Mucosa of rectum (tissue), 2 donors: ENCODE measurements at regions not wholly inside any gene's neighbourhood (a gene's known extent, or its start where the extent isn't known, plus 50 kb on each side); places are given as distances from the start of the nearest gene placed in this dataset.

Experiments used
- H3K27ac ChIP-seq, 2 donors: one replicate each; pipeline ENCODE4 v1.7.0; 2013; ENCODE audit warnings: inconsistent platforms in 2 of 2, low read depth in 2 of 2, low read length in 2 of 2
- H3K27me3 ChIP-seq, 2 donors: one replicate each; pipeline ENCODE4 v1.7.0; 2013; ENCODE audit warnings: low read length in 2 of 2; ENCODE audit not compliant: control insufficient read depth in 2 of 2, insufficient read depth in 2 of 2
- H3K36me3 ChIP-seq, 2 donors: one replicate each; pipeline ENCODE4 v1.7.0; 2013; ENCODE audit warnings: low read length in 2 of 2; ENCODE audit not compliant: control insufficient read depth in 2 of 2, insufficient read depth in 2 of 2
- H3K4me1 ChIP-seq, 2 donors: one replicate each; pipeline ENCODE4 v1.7.0; 2013; ENCODE audit warnings: low read length in 2 of 2, mild to moderate bottlenecking in 1 of 2; ENCODE audit not compliant: control insufficient read depth in 2 of 2, insufficient read depth in 2 of 2
- H3K4me3 ChIP-seq, 2 donors: one replicate each; pipeline ENCODE4 v1.7.0; 2013; ENCODE audit warnings: low read length in 2 of 2
- H3K9ac ChIP-seq, 2 donors: one replicate each; pipeline ENCODE4 v1.7.0; 2013; ENCODE audit warnings: low read length in 2 of 2, low read depth in 1 of 2, mild to moderate bottlenecking in 1 of 2
- H3K9me3 ChIP-seq, 2 donors: one replicate each; pipeline ENCODE4 v1.7.0; 2013; ENCODE audit warnings: low read length in 2 of 2; ENCODE audit not compliant: control insufficient read depth in 2 of 2
- donor health status: healthy.
- donor health status: Normal muscosa, but diverticular disease.

DNA sequence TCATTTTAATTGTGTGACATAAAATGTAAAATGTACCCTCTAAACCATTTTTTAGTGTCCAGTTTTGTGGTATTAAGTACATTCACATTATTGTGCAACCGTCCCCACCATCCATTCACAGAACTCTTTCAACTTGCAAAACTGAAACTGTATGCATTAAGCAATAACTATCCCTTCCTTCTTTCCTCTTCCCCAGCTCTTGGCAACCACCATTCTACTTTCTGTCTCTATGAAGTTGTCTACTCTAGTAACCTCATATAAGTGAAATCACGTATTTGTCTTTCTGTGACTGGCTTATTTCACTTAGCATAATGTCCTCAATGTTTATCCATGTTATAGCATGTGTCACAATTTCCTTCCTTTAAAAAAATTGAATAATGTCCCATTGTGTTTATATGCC is 142.4 kb downstream of the C9orf152 start:
- Histone ChIP-seq H3K4me3 (no peak overlapping the region), H3K4me1 (peaks cover 0 to 4% of the 10 kb centered on the region in 2 donors), H3K27me3 (no peaks in the 10 kb centered on the region), H3K27ac (no peak overlapping the region), H3K36me3 (no peaks in the 10 kb centered on the region), H3K9me3 (no peaks in the 10 kb centered on the region), H3K9ac (no peak overlapping the region)

DNA sequence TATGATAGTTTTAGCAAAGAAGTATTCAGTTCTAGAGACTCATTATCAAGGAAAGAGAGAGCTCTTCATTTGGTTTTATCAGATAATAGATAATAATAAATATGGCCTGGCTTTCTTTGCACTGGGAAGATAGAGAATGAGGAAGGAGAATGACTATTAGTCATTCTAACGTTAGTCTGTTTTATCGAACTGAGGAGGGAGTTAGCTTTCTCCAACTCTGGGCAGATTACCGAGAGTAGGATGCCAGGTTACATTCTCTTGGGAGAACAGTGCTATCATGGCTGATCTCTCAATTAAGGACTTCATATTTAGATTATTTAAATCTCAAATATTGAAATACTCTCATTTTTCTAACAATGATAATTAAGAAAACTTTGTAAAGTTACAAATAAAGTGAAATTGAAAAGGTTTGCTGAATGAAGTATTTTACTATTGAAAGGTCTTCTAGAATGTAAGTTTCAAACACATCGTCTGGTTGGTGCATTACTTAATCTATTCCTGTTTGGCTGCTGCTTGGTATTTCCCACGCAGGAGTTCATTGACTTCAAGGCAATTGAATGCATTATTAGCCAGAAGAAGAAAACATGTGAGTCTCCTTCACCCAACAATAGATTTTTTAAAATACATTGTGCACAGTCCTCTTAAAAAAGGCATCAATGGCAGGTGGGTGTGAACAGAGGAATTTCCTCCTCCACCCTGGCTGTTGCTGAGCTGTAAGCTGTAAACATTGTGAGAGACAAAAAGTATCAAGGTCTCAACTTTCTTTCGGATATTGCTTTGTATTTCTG is 140.8 kb downstream of the C9orf152 start:
- no peak overlapping the region for H3K4me3 ChIP-seq
- no peaks in the 10 kb centered on the region for H3K36me3 ChIP-seq
- no peak overlapping the region for H3K9ac ChIP-seq
- H3K4me1 ChIP-seq: peaks cover 0 to 4% of the 10 kb centered on the region in 2 donors
- no peaks in the 10 kb centered on the region for H3K9me3 ChIP-seq
- H3K27me3 ChIP-seq: no peaks in the 10 kb centered on the region
- no peak overlapping the region for H3K27ac ChIP-seq

DNA sequence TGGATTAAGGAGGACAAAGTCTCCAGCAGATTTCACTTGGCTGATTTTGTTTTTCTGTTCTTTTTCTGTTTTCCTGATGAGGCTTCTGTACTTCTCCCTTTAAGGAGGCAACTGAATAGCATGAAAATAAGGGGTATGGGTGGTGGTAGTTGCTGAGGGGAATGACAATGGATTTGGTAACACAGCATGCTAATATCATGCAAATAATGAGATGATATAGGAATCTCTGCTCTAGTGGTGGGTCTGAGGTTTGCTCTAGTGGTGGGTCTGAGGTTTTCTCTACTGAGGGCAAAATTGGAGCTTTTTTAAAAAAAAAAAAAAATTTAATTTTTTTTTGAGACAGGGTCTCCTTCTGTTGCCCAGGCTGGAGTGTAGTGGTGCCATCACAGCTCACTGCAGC is 139.7 kb downstream of the C9orf152 start:
- Histone ChIP-seq H3K9ac (no peak overlapping the region), H3K4me1 (peaks cover 0 to 4% of the 10 kb centered on the region in 2 donors), H3K9me3 (no peaks in the 10 kb centered on the region), H3K27me3 (no peaks in the 10 kb centered on the region), H3K27ac (no peak overlapping the region), H3K36me3 (no peaks in the 10 kb centered on the region), H3K4me3 (no peak overlapping the region)

DNA sequence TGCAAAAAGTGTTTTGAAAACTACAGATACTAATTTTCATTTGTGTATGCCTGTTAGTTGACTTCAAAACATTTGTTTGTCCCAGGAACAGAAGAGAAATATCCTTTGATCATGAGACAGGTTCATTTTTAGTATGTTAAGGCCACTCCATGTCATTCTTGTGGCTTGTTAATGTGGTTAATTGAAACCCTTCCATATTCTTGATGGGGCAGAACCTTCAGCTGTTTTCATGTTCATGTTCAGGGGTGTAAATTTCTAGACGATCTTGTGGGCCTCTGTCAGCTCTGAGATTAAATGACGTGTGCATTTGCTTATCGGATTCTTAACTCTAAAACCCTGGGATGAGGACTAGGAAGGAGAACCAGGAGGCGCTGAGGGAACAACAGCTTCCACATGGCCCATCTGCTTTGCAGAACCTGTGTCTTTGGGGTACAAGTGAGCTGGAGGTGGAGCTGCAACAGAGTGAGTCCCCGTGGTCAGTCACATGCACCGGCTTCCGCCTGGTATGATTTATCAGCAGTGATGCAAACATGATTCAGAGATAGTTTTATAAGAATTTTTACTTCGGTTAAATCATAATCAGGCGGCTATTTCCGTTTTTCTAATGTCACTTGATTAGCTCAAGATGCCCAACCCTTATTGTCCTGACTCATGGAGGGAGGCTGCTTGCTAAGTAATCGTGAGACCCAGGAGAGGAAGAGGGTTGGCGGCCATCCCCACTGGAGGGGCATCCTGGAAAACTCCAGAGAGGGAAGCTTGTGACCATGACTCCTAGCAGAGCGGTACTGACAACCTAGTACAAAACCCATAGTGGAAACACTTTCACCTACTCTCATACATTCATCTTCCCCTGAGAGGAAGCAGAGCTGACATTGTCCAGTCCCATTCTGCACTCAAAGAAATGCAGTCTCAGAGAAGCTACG is 138.4 kb downstream of the C9orf152 start:
- no peak overlapping the region for H3K27ac ChIP-seq
- no peak overlapping the region for H3K4me3 ChIP-seq
- H3K27me3 ChIP-seq: no peaks in the 10 kb centered on the region
- H3K36me3 ChIP-seq: no peaks in the 10 kb centered on the region
- H3K4me1 ChIP-seq: peaks cover 0 to 4% of the 10 kb centered on the region in 2 donors
- H3K9me3 ChIP-seq: no peaks in the 10 kb centered on the region
- no peak overlapping the region for H3K9ac ChIP-seq

DNA sequence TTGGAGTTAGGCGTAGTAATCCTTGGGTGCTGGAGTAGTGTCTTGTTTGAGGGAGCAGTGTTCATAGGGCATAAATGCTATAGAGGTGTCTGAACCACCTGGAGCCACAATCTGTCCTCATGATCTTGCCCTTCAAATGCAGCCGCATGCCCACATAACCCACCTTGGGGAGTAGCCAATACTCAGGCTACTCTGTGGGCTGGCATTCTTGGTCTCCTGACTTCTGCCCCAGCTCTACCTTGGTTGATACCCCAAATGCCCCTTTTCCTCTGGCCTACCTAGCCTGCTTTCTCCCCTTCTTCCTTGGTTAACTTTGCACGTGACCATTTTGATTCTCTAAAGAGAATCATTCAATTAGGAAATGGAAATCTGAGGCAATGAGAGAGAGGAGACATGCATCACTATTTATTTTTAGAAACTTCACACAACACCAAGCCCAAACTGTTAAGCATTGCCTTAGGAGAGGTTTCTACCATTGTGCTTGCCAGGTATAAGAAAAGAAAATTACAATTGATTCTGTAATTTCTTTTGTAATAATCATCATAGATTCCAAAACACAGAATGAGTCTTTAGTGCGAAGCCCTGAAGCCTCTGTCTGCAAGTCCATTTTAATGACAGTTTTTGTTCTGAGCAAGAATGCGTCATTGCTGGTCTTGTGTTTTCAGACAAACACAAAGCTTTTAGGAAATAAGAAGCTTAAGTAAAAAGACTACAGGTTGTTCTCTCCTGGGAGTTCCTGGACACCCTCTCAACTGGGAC is 135.2 kb downstream of the C9orf152 start:
- Histone ChIP-seq H3K4me1 (no peaks in the 10 kb centered on the region), H3K9ac (no peak overlapping the region), H3K36me3 (no peaks in the 10 kb centered on the region), H3K4me3 (no peak overlapping the region), H3K9me3 (no peaks in the 10 kb centered on the region), H3K27me3 (no peaks in the 10 kb centered on the region), H3K27ac (no peak overlapping the region)

DNA sequence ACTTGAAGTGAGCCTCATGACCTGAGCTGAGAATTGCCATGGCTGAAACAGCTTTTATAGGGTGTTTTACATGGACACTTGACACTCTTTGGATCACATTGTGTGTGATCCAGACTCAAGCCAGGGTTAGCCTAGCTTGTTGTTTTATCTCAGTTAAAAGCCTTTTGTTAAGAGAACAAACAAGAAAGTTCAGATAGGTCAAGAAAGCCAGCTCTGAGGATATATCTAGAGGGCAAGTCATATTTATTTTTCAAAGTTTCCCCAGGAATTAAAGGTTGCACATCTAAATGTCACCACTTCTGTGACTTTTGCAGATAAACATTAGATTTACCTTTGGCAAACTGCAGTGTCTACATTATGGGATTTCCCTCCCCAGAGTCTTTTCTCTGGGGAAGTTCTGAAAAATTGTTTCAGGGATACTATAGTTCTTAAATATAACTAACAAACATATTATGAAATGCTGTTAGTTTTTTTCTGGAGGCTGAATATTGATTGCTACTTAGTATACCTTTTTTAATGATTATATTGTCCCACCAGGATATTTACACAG is 134.5 kb downstream of the C9orf152 start:
- H3K4me3 ChIP-seq: no peak overlapping the region
- no peak overlapping the region for H3K27ac ChIP-seq
- H3K9me3 ChIP-seq: no peaks in the 10 kb centered on the region
- H3K27me3 ChIP-seq: no peaks in the 10 kb centered on the region
- no peak overlapping the region for H3K9ac ChIP-seq
- no peaks in the 10 kb centered on the region for H3K4me1 ChIP-seq
- H3K36me3 ChIP-seq: no peaks in the 10 kb centered on the region

DNA sequence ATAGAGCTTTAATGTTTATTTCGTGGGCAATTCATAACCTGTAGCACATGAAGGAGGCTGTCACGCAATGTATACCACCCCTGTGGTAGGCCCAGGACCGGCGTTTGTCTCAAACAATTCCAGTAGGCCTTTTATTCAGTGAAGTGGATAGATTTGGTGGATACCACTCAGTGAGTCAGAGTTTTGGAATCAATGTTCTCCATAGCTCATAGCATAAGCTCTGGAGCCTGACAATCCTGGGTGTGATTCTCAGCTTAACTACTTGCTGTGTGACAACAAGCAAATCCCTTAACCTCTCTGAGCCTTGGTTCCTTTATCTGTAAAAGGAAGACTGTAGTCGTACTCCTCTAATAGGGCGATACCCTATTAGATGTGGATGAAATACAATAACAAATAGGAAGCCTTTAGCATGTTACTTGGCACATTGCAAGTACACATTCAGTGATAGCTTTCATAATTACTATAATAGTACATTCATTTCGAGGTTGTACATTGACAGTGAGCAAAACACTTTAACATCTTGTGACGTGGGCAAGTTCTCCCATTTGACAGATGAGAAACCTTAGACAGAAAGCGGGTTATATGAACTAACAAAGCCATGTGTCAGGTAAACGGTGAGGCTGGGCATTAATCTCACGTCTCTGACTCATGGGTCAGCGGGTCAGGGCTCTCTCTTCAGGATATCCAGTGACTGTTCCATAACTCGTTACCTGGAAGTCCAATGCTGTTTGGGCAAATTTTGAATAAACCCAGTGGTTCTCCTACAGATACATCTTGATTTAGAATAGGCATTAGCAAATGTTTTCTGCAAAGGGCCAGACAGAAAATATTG is 130.8 kb downstream of the C9orf152 start:
- Histone ChIP-seq H3K9ac (no peak overlapping the region), H3K4me1 (peaks cover 0 to 2% of the 10 kb centered on the region in 2 donors), H3K4me3 (no peak overlapping the region), H3K27me3 (no peaks in the 10 kb centered on the region), H3K36me3 (no peaks in the 10 kb centered on the region), H3K9me3 (no peaks in the 10 kb centered on the region), H3K27ac (no peak overlapping the region)

DNA sequence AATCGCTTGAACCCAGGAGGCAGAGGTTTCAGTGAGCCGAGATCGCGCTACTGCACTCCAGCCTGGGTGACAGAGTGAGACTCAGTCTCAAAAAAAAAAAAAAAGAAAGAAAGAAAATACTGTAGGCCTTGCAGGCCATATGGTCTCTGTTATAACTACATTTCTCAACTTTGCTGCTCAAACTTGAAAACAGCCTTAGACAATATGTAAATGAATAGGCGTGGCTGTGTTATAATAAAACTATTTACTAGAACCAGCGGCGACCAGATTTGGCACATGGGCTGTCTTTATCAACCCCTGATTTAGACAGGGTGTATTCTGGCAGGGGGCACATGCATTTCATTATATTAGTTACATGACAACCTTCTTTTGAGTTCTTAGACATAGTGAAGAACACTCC is 130.0 kb downstream of the C9orf152 start:
- Histone ChIP-seq H3K27me3 (no peaks in the 10 kb centered on the region), H3K4me3 (no peak overlapping the region), H3K27ac (no peak overlapping the region), H3K4me1 (peaks cover 0 to 2% of the 10 kb centered on the region in 2 donors), H3K9ac (no peak overlapping the region), H3K36me3 (no peaks in the 10 kb centered on the region), H3K9me3 (no peaks in the 10 kb centered on the region)

DNA sequence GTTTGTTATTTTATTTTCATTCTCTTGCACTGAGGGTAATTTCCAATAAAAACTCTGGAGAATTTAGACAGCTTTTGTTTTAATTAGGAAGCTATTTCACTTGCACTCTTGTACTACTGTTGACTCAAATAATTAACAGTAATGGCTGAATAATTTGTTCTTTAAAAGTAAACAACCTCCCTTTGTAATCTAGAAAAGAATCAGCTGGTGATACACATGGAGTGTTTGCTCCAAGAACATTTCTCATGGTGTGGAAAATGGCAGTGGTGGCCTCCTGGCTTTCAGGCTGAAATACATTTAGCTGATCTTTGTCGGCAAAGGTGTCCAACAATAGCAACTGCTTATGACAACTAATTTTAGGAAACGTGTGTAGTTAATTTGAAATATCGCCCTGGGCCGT is 129.4 kb downstream of the C9orf152 start:
- Histone ChIP-seq H3K9me3 (no peaks in the 10 kb centered on the region), H3K4me3 (no peak overlapping the region), H3K36me3 (no peaks in the 10 kb centered on the region), H3K4me1 (peaks cover 0 to 2% of the 10 kb centered on the region in 2 donors), H3K9ac (no peak overlapping the region), H3K27me3 (no peaks in the 10 kb centered on the region), H3K27ac (no peak overlapping the region)
